GM12865 (cell line): ENCODE measurements at regions not wholly inside any gene's neighbourhood (a gene's known extent, or its start where the extent isn't known, plus 50 kb on each side); places are given as distances from the start of the nearest gene placed in this dataset.

Experiments used
- DNase-seq: peaks from one replicate; pipeline ENCODE4 v3.0.0; 2010; ENCODE audit warnings: low read depth
- H3K4me3 ChIP-seq: 2 replicates; pipeline ENCODE4 v1.5.1; 2011; ENCODE audit warnings: mild to moderate bottlenecking, low read depth, low read length, control low read depth
- CTCF ChIP-seq: IDR thresholded peaks from 2 replicates; pipeline ENCODE4 v1.5.1; 2011; ENCODE audit warnings: low read length, control low read depth, low read depth, inconsistent platforms; ENCODE audit not compliant: insufficient read depth; ENCODE audit errors: missing control alignments

- TF ChIP-seq CTCF, result no peak
- peak; percentile 37 for DNase-seq
- no peak overlapping the region for H3K4me3 ChIP-seq
Observed at GRCh38 chr21:34205811-34206571, 132.6 kb downstream of the MRPS6 start.

- no peak for DNase-seq
- H3K4me3 ChIP-seq, result no peak overlapping the region
- TF ChIP-seq CTCF, result no peak
Observed at GRCh38 chr21:34213959-34214358, 140.6 kb downstream of the MRPS6 start.

GRCh38 chr21:34215501-34215900 is 142.1 kb downstream of the MRPS6 start:
- no peak for DNase-seq
- H3K4me3 ChIP-seq, result no peak overlapping the region

GRCh38 chr21:34215911-34216717 is 142.7 kb downstream of the MRPS6 start:
- DNase-seq, result no peak
- no peak overlapping the region for H3K4me3 ChIP-seq
- no peak for TF ChIP-seq CTCF

More at GRCh38 chr21:34215501-34215900, 142.1 kb downstream of the MRPS6 start:
- TF ChIP-seq CTCF, result no peak

GRCh38 chr21:34216718-34217032 is 143.3 kb downstream of the MRPS6 start:
- TF ChIP-seq CTCF, result no peak
- no peak overlapping the region for H3K4me3 ChIP-seq
- no peak for DNase-seq

GRCh38 chr21:34217263-34217662 is 143.9 kb downstream of the MRPS6 start:
- no peak overlapping the region for H3K4me3 ChIP-seq
- no peak for DNase-seq
- TF ChIP-seq CTCF, result no peak
